ENCODE measurements at regions not wholly inside any gene's neighbourhood (a gene's known extent, or its start where the extent isn't known, plus 50 kb on each side); places are given as distances from the start of the nearest gene placed in this dataset.

DNA sequence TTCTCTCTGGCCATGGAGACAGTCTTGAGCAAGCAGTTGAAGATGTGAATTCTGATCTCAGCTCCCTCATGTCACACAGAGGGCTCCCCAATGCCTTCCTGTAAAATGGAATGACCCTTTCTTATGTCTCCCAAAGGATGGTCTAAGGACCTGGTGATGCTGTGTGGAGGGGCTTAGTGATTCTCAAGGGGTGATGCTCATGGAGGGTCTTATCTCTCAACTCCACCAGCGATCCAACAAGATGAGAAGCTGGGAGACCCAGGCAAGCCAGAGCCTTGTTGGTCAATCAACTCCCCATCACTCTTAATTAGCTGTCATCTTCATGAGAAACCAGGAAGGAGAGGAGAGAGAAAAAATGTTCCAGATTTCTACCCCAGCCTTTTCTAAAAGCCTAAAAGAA, 78.0 kb upstream of the SORCS3 start:
- H3K36me3 Mint-ChIP-seq (ENCODE audit: low read depth), result no peaks in the 10 kb centered on the region
- POLR2A ChIA-PET, result no interaction called here
- no peaks in the 10 kb centered on the region for H3K9me3 Mint-ChIP-seq
- DNase-seq (no peak), ATAC-seq (no peak)
- H3K27me3 Mint-ChIP-seq, result peaks cover 11% of the 10 kb centered on the region
- H3K4me1 Mint-ChIP-seq (ENCODE audit: low read depth), result no peaks in the 10 kb centered on the region
- TF ChIP-seq, protein P1, sequence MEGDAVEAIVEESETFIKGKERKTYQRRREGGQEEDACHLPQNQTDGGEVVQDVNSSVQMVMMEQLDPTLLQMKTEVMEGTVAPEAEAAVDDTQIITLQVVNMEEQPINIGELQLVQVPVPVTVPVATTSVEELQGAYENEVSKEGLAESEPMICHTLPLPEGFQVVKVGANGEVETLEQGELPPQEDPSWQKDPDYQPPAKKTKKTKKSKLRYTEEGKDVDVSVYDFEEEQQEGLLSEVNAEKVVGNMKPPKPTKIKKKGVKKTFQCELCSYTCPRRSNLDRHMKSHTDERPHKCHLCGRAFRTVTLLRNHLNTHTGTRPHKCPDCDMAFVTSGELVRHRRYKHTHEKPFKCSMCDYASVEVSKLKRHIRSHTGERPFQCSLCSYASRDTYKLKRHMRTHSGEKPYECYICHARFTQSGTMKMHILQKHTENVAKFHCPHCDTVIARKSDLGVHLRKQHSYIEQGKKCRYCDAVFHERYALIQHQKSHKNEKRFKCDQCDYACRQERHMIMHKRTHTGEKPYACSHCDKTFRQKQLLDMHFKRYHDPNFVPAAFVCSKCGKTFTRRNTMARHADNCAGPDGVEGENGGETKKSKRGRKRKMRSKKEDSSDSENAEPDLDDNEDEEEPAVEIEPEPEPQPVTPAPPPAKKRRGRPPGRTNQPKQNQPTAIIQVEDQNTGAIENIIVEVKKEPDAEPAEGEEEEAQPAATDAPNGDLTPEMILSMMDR (IDR thresholded peaks at IDR 0.05), result no peak
- no peak overlapping the region for H3K27ac Mint-ChIP-seq
- no peak overlapping the region for H3K4me3 Mint-ChIP-seq
- CTCF ChIA-PET, result interaction anchor here (1.6 kb wide), 1 partner anchor 20 kb away, joined by 4 read pairs; no protein-coding TSS in a partner anchor
- intact Hi-C loops (cut with micrococcal nuclease), result no loop called here

DNA sequence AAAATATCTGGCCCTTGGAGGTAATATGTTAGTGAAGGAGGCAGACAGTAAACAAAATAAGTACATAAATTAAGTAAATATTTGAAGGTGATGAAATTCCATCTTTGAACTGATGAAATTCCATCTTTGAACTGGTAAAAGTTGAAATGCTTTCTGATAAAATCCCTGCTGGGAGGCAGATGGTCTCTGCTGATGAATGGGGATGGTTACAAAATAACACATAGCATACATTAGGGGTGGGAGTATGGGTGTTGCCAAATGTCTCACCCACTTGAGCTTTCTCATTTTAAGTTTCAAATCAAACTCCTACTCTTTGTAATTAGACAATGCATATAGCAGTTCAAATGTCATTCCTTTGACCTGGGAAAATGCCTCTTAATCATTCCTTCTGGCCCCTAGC, 77.5 kb upstream of the SORCS3 start:
- Mint-ChIP-seq H3K27ac (no peak overlapping the region), H3K4me3 (no peak overlapping the region), H3K27me3 (peaks cover 11% of the 10 kb centered on the region), H3K36me3 (ENCODE audit: low read depth) (no peaks in the 10 kb centered on the region), H3K9me3 (no peaks in the 10 kb centered on the region), H3K4me1 (ENCODE audit: low read depth) (no peaks in the 10 kb centered on the region)
- ChIA-PET POLR2A (no interaction called here), CTCF (interaction anchor here (1.6 kb wide), 1 partner anchor 19 kb away, joined by 4 read pairs; no protein-coding TSS in a partner anchor)
- intact Hi-C loops (cut with micrococcal nuclease), result no loop called here
- DNase-seq (no peak), ATAC-seq (no peak)
- TF ChIP-seq, protein P1 (IDR thresholded peaks at IDR 0.05), result no peak

DNA sequence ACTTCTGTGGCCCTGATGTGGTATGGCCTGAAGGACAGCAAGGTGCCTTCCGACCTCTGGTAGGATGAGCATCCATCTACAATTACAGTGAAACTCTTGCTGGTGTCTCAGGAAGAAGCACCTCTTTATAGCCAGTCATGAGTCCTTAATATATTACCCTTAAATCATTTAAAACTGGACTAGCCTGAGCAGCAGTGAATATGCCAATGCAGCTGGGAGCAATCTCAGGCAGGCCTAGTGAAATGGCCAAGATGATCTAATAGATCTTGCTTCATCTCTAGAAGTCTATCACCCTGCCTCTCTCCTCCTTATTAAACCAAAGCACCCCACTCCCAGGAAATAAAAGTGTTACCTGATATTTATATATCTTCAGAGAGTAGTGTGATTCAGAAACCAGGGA, 66.7 kb upstream of the SORCS3 start:
- H3K27me3 Mint-ChIP-seq, result peaks cover 17% of the 10 kb centered on the region
- H3K36me3 Mint-ChIP-seq (ENCODE audit: low read depth), result no peaks in the 10 kb centered on the region
- peaks cover 15% of the 10 kb centered on the region for H3K9me3 Mint-ChIP-seq
- CTCF ChIA-PET, result no interaction called here
- intact Hi-C loops (cut with micrococcal nuclease), result no loop called here
- TF ChIP-seq, protein P1 (IDR thresholded peaks at IDR 0.05), result no peak
- POLR2A ChIA-PET, result no interaction called here
- no peaks in the 10 kb centered on the region for H3K4me1 Mint-ChIP-seq (ENCODE audit: low read depth)
- no peak overlapping the region for H3K27ac Mint-ChIP-seq
- H3K4me3 Mint-ChIP-seq, result no peak overlapping the region
- DNase-seq (no peak), ATAC-seq (no peak)

DNA sequence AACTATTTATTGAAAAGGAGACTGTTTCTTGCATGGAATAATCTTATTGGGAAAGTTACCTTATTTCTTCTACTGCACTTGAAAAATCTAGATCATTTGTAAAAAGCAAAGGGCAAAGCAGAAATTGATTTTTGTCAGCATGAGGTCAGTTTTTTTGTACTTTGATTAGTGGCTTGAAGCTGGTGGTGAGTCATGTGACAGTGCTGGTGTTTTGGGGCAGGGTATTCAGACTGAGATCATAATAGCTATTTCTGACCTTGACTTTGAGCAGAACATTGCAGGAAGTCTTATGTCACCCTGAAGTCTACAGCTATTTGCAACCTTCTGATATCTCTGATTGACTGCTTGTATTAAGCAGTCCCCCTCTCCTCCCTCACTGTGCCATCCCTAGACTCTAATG, 66.3 kb upstream of the SORCS3 start:
- TF ChIP-seq, protein P1 (IDR thresholded peaks at IDR 0.05), result no peak
- peaks cover 13% of the 10 kb centered on the region for H3K27me3 Mint-ChIP-seq
- ATAC-seq (no peak), DNase-seq (no peak)
- H3K27ac Mint-ChIP-seq, result no peak overlapping the region
- H3K36me3 Mint-ChIP-seq (ENCODE audit: low read depth), result no peaks in the 10 kb centered on the region
- H3K4me1 Mint-ChIP-seq (ENCODE audit: low read depth), result no peaks in the 10 kb centered on the region
- CTCF ChIA-PET, result no interaction called here
- intact Hi-C loops (cut with micrococcal nuclease), result no loop called here
- H3K4me3 Mint-ChIP-seq, result no peak overlapping the region
- H3K9me3 Mint-ChIP-seq, result peaks cover 11% of the 10 kb centered on the region
- POLR2A ChIA-PET, result no interaction called here

DNA sequence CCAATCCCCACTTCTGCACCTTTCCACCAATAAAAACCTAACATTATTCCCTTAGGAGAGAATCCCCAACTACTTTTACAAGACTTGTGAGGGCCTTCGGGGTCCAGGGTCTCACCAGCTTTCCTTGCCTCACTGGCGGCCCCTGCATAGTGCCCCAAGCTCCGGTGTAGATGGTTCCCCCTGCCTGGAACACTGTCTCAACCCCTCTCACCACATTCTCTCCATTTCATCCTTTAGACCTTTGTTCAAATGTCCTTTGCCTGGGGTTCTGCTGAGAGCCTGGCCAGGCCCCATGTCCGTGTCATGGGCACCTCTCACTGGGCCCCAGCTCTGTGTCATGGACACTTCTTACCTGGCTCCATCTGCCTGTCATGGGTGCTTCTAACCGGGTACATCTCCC, 64.5 kb upstream of the SORCS3 start:
- ATAC-seq, result no peak
- Mint-ChIP-seq H3K36me3 (ENCODE audit: low read depth) (no peaks in the 10 kb centered on the region), H3K27me3 (peaks cover 19% of the 10 kb centered on the region), H3K27ac (no peak overlapping the region), H3K4me3 (no peak overlapping the region), H3K4me1 (ENCODE audit: low read depth) (peaks cover 4% of the 10 kb centered on the region), H3K9me3 (no peaks in the 10 kb centered on the region)
- ChIA-PET CTCF (interaction anchor here (1.1 kb wide), 1 partner anchor 169 kb away, joined by 3 read pairs; no protein-coding TSS in a partner anchor), POLR2A (no interaction called here)
- TF ChIP-seq, protein P1 (IDR thresholded peaks at IDR 0.05), result no peak
- no peak for DNase-seq
- intact Hi-C loops (cut with micrococcal nuclease), result no loop called here

Data from activated CD8-positive, alpha-beta T cell treated with anti-CD3 and anti-CD28 coated beads for 36 hours (primary cell).